GM12872 (cell line): ENCODE measurements at regions not wholly inside any gene's neighbourhood (a gene's known extent, or its start where the extent isn't known, plus 50 kb on each side); places are given as distances from the start of the nearest gene placed in this dataset.

Experiments
- CTCF ChIP-seq: IDR thresholded peaks from 3 replicates; pipeline ENCODE4 v1.5.1; 2011; ENCODE audit warnings: low read depth, mild to moderate bottlenecking, low read length, moderate library complexity; ENCODE audit not compliant: insufficient read depth

- no peak for TF ChIP-seq CTCF
These were observed 275.5 kb downstream of the RAB28 start for GRCh38 chr4:13208558-13209193.

GRCh38 chr4:13207226-13207625 lies 276.9 kb downstream of the RAB28 start:
- no peak for TF ChIP-seq CTCF

DNA sequence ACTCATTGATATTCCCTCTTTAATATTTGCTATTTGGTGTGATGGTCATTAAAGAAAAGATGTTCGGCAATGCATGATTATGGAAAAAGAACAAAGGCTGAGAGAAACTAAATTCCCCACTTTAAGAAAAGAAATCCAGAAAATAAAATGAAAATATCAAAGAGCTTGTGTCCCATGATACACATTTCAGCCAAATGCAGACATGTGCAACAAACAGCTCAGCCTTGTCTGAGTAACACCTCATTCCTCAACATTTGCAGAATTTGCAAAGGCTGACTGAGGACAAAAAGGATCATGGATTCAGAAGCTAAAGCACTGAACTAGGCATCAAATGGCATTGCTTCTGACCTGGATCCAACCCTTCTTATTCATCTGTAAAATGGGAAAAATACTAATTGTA lies 281.0 kb downstream of the RAB28 start:
- no peak for TF ChIP-seq CTCF

GRCh38 chr4:13202701-13203100 lies 281.4 kb downstream of the RAB28 start:
- no peak for TF ChIP-seq CTCF

DNA sequence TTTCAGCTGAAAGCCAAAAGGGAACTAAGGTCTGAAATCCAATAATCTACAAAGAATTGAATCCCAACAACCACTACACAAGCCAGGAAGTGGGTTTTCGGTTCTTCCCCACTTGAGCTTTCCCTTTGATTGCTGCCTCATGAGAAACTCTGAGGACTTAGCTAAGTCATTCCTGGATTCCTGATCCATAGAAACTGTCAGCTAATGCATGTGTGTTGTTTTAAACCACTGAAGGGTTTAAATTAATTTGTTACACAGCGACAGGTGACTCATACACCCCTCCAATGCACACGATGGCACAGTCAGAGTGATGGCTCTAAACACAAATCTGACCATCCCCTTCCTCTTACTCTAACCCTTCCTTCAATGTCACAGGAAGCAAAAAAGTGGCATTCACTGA lies 282.9 kb downstream of the RAB28 start:
- no peak for TF ChIP-seq CTCF

GRCh38 chr4:13196721-13197120 lies 287.4 kb downstream of the RAB28 start:
- TF ChIP-seq CTCF, result no peak

- no peak for TF ChIP-seq CTCF
These were observed 290.5 kb downstream of the RAB28 start for GRCh38 chr4:13193662-13194061.

DNA sequence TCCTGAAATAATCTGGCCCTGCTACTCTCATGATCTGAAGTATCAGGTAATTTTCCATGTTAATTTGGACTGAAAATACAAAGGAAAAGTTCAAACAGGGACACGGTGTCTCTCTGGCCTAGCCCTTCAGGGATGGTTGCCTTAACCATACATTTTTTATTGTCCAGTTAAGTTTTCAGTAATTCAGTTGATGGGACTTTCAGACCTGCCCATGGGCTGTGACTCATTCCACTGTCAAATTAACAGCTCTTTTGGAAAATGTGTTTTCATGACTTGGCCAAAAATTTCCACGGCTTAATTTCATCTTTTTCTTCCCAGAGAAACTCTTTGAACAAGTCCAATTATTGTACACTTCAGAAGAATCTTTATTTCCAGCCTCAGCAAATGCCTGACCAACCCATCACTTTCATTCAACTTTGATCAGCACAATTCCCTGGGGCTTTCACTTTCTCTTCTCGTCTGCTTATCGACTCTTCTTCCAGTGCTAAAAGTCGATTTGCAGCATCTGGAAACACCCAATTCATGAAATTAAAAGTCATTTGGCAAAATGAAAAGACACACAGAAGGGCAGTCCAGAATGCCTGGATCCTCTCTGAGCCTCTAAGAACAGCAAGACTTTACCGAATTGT lies 293.9 kb downstream of the RAB28 start:
- TF ChIP-seq CTCF, result no peak
